ENCODE measurements at regions not wholly inside any gene's neighbourhood (a gene's known extent, or its start where the extent isn't known, plus 50 kb on each side); places are given as distances from the start of the nearest gene placed in this dataset.
A peak's percentile ranks its signal among the peaks of the same experiment; 100 is the strongest.

GRCh38 chr1:8267307-8267706 lies 50.6 kb upstream of the SLC45A1 start:
- DNase-seq = no peak

GRCh38 chr1:8266436-8267165 lies 51.3 kb upstream of the SLC45A1 start:
- no peak for DNase-seq

- DNase-seq = no peak
These were observed 54.1 kb upstream of the SLC45A1 start for GRCh38 chr1:8263791-8264190.

GRCh38 chr1:8261398-8261762 lies 56.5 kb upstream of the SLC45A1 start:
- no peak for DNase-seq

GRCh38 chr1:8259498-8260290 lies 58.2 kb upstream of the SLC45A1 start:
- peak; percentile 53 for DNase-seq

- DNase-seq = no peak
These were observed 60.3 kb upstream of the SLC45A1 start for GRCh38 chr1:8257621-8258020.

GRCh38 chr1:8256321-8256720 lies 61.6 kb upstream of the SLC45A1 start:
- DNase-seq = no peak

GRCh38 chr1:8255712-8256111 lies 62.2 kb upstream of the SLC45A1 start:
- no peak for DNase-seq

- DNase-seq = peak; percentile 16
These were observed 65.5 kb upstream of the SLC45A1 start for GRCh38 chr1:8252266-8252951.

GRCh38 chr1:8251635-8252034 lies 66.3 kb upstream of the SLC45A1 start:
- peak; percentile 13 for DNase-seq

- DNase-seq = no peak
These were observed 68.1 kb upstream of the SLC45A1 start for GRCh38 chr1:8249838-8250237.

- no peak for DNase-seq
These were observed 70.0 kb upstream of the SLC45A1 start for GRCh38 chr1:8247811-8248436.

GRCh38 chr1:8244304-8244703 lies 73.6 kb upstream of the SLC45A1 start:
- no peak for DNase-seq

- DNase-seq = no peak
These were observed 75.4 kb upstream of the SLC45A1 start for GRCh38 chr1:8242498-8242897.

- DNase-seq = no peak
These were observed 76.4 kb upstream of the SLC45A1 start for GRCh38 chr1:8241417-8242014.

GRCh38 chr1:8239306-8240023 lies 78.4 kb upstream of the SLC45A1 start:
- no peak for DNase-seq

- DNase-seq = no peak
These were observed 78.9 kb upstream of the SLC45A1 start for GRCh38 chr1:8239039-8239305.

- DNase-seq = no peak
These were observed 79.5 kb upstream of the SLC45A1 start for GRCh38 chr1:8238141-8239038.

- DNase-seq = no peak
These were observed 85.7 kb upstream of the SLC45A1 start for GRCh38 chr1:8232036-8232757.

- no peak for DNase-seq
These were observed 87.7 kb upstream of the SLC45A1 start for GRCh38 chr1:8230292-8230621.

GRCh38 chr1:8228253-8228652 lies 89.7 kb upstream of the SLC45A1 start:
- no peak for DNase-seq
